GM21390 (cell line): ENCODE measurements at regions not wholly inside any gene's neighbourhood (a gene's known extent, or its start where the extent isn't known, plus 50 kb on each side); places are given as distances from the start of the nearest gene placed in this dataset.
"Not testable (repeated sequence)": the region's sequence is repeated elsewhere in the genome, so short reads cannot be mapped to it uniquely, and the experiment has no call there.

Experiments
- ATAC-seq: cut with Tn5 transposase; IDR thresholded peaks from one replicate; pipeline ENCODE4 v1.9.1; 2021; ENCODE audit not compliant: unreplicated experiment

- ATAC-seq: no peak
Measured at GRCh38 chr16:50497592-50497991, 50.6 kb upstream of the NKD1 start.

- ATAC-seq: no peak
Measured at GRCh38 chr16:50496990-50497389, 51.2 kb upstream of the NKD1 start.

GRCh38 chr16:50495673-50496072 lies 52.5 kb upstream of the NKD1 start:
- no peak for ATAC-seq

GRCh38 chr16:50494501-50495491 lies 53.4 kb upstream of the NKD1 start:
- no peak for ATAC-seq

GRCh38 chr16:50491516-50491915 lies 56.7 kb upstream of the NKD1 start:
- ATAC-seq: no peak

- ATAC-seq: no peak
Measured at GRCh38 chr16:50490828-50491227, 57.4 kb upstream of the NKD1 start.

GRCh38 chr16:50489182-50489581 lies 59.0 kb upstream of the NKD1 start:
- no peak for ATAC-seq

GRCh38 chr16:50487528-50487927 lies 60.7 kb upstream of the NKD1 start:
- ATAC-seq: no peak

GRCh38 chr16:50486162-50486561 lies 62.0 kb upstream of the NKD1 start:
- not testable (repeated sequence) for ATAC-seq

- no peak for ATAC-seq
Measured at GRCh38 chr16:50485232-50485631, 63.0 kb upstream of the NKD1 start.

- ATAC-seq: no peak
Measured at GRCh38 chr16:50482271-50482670, 65.9 kb upstream of the NKD1 start.

GRCh38 chr16:50480206-50480605 lies 68.0 kb upstream of the NKD1 start:
- ATAC-seq: no peak

- no peak for ATAC-seq
Measured at GRCh38 chr16:50479771-50480170, 68.4 kb upstream of the NKD1 start.

- no peak for ATAC-seq
Measured at GRCh38 chr16:50478773-50479149, 69.4 kb upstream of the NKD1 start.

- no peak for ATAC-seq
Measured at GRCh38 chr16:50478075-50478772, 70.0 kb upstream of the NKD1 start.

- ATAC-seq: no peak
Measured at GRCh38 chr16:50476486-50477255, 71.5 kb upstream of the NKD1 start.

- ATAC-seq: no peak
Measured at GRCh38 chr16:50475170-50475569, 73.0 kb upstream of the NKD1 start.

- no peak for ATAC-seq
Measured at GRCh38 chr16:50474138-50474537, 74.1 kb upstream of the NKD1 start.

- ATAC-seq: peak; percentile 65
Measured at GRCh38 chr16:50473356-50473945, 74.7 kb upstream of the NKD1 start.

- ATAC-seq: no peak
Measured at GRCh38 chr16:50472472-50472871, 75.7 kb upstream of the NKD1 start.

- ATAC-seq: no peak
Measured at GRCh38 chr16:50470687-50471086, 77.5 kb upstream of the NKD1 start.
